ENCODE measurements at regions not wholly inside any gene's neighbourhood (a gene's known extent, or its start where the extent isn't known, plus 50 kb on each side); places are given as distances from the start of the nearest gene placed in this dataset.
"Not testable (repeated sequence)": the region's sequence is repeated elsewhere in the genome, so short reads cannot be mapped to it uniquely, and the experiment has no call there.

DNA sequence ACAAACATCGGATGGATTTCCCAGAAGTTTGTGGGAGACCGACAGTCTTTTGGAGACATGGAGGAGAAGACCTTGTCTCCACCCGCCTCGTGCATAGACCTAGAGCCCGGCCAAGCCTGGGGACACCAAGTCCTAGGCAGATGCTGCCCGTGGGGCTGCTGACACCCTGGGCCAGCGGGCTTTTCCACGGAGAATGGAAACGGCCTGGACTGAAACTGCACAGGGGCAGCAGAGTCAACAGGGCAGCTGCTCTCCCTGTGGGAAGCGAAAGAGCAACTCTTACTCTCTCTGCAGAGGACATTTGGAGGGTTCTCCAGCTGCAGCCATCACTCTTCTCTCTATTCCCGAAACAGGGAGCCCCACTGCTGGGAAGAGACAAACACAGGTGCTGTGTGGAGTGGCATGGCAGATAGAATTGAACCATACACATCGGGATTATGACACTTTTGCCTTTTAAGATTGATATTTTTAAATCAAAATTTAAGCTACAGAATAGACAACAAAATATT is 401.2 kb downstream of the THBS2 start:
- TF ChIP-seq EZH2phosphoT487 (IDR thresholded peaks at IDR 0.05; ENCODE audit: low read length), result no peak
- TF ChIP-seq, protein P1, sequence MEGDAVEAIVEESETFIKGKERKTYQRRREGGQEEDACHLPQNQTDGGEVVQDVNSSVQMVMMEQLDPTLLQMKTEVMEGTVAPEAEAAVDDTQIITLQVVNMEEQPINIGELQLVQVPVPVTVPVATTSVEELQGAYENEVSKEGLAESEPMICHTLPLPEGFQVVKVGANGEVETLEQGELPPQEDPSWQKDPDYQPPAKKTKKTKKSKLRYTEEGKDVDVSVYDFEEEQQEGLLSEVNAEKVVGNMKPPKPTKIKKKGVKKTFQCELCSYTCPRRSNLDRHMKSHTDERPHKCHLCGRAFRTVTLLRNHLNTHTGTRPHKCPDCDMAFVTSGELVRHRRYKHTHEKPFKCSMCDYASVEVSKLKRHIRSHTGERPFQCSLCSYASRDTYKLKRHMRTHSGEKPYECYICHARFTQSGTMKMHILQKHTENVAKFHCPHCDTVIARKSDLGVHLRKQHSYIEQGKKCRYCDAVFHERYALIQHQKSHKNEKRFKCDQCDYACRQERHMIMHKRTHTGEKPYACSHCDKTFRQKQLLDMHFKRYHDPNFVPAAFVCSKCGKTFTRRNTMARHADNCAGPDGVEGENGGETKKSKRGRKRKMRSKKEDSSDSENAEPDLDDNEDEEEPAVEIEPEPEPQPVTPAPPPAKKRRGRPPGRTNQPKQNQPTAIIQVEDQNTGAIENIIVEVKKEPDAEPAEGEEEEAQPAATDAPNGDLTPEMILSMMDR (IDR thresholded peaks at IDR 0.05; ENCODE audit: low read length), result no peak
- no peak for TF ChIP-seq EZH2 (optimal IDR thresholded peaks at IDR 0.05; ENCODE audit: low read depth, low read length)
- H3K27ac ChIP-seq (ENCODE audit: low read length), result no peak overlapping the region
- H3F3A ChIP-seq (ENCODE audit: insufficient read depth, low read length), result no peaks in the 10 kb centered on the region
- no peak for DNase-seq
- no peak overlapping the region for H3K4me2 ChIP-seq (ENCODE audit: low read depth, low read length)
- no peak overlapping the region for H3K9ac ChIP-seq (ENCODE audit: low read length)
- H3K4me3 ChIP-seq (ENCODE audit: low read length), result no peak overlapping the region
- H3K36me3 ChIP-seq (replicated peaks; ENCODE audit: insufficient read depth, low read length), result no peaks in the 10 kb centered on the region
- no peak overlapping the region for H2AFZ ChIP-seq (ENCODE audit: low read length)
- H3K9me2 ChIP-seq (replicated peaks; ENCODE audit: insufficient read depth, low read length), result no peaks in the 10 kb centered on the region
- no peaks in the 10 kb centered on the region for H3K27me3 ChIP-seq (replicated peaks; ENCODE audit: insufficient read depth, low read length)
- no peaks in the 10 kb centered on the region for H3K9me3 ChIP-seq (replicated peaks; ENCODE audit: insufficient read depth, low read length)
- no peaks in the 10 kb centered on the region for H3K79me2 ChIP-seq (ENCODE audit: low read length)
- H3K4me1 ChIP-seq (ENCODE audit: low read length), result no peaks in the 10 kb centered on the region
- no peaks in the 10 kb centered on the region for H4K20me1 ChIP-seq (ENCODE audit: insufficient read depth, low read length)

DNA sequence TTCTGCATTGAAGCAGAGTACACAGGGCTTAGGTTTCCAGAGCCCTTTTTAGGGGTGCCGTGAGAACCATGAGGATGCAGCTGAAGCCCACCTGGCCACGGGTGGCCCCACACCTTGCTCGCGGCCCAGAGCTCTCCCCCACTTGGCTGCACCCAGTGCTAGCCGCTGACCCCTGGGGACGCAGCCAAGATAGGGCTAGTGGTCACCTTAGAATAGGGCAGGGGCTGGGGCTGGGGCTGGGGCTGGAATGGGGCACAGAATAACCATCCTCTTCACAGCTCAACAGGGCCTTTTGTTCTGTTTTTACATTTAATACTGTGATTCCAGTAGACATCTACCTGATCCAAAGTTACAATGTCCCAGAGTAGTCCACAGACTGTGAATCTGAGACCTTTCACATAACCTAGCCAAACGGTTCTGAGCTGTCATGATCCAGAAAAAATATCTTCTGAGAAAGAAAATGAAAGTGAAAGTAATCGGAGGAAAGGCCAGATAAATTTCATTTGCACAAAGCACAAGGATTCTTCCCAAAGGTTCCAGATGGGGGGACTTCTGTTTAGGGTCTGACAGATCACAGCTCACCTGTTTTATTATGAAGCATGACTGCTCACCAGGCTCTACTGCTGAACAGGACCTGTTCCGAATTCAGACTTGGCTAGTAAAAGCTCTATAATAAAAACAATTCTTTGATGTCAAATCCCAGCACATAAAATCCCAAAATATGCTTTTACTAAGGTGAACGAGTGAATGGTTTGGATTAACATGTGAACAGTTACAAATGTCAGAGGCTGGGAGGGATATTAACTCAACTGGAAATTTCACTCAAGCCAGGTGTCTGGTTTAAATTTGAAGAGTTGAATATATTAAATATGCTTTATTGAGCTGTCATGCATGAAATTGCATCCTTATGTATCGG is 401.9 kb downstream of the THBS2 start:
- no peak overlapping the region for H3K9ac ChIP-seq (ENCODE audit: low read length)
- H3K4me3 ChIP-seq (ENCODE audit: low read length), result no peak overlapping the region; the same call in 1 of the 2 replicates
- H3K79me2 ChIP-seq (ENCODE audit: low read length), result no peaks in the 10 kb centered on the region
- H3K9me2 ChIP-seq (replicated peaks; ENCODE audit: insufficient read depth, low read length), result no peaks in the 10 kb centered on the region
- TF ChIP-seq, protein P1 (IDR thresholded peaks at IDR 0.05; ENCODE audit: low read length), result no peak
- no peak for TF ChIP-seq EZH2 (optimal IDR thresholded peaks at IDR 0.05; ENCODE audit: low read depth, low read length)
- TF ChIP-seq EZH2phosphoT487 (IDR thresholded peaks at IDR 0.05; ENCODE audit: low read length), result no peak
- no peaks in the 10 kb centered on the region for H3K36me3 ChIP-seq (replicated peaks; ENCODE audit: insufficient read depth, low read length)
- no peaks in the 10 kb centered on the region for H3F3A ChIP-seq (ENCODE audit: insufficient read depth, low read length)
- no peaks in the 10 kb centered on the region for H4K20me1 ChIP-seq (ENCODE audit: insufficient read depth, low read length)
- no peaks in the 10 kb centered on the region for H3K4me1 ChIP-seq (ENCODE audit: low read length)
- H2AFZ ChIP-seq (ENCODE audit: low read length), result peak overlapping the region; percentile 38; the same call in 1 of the 2 replicates
- no peak overlapping the region for H3K27ac ChIP-seq (ENCODE audit: low read length)
- peak overlapping the region; percentile 34; the same call in 1 of the 2 replicates for H3K4me2 ChIP-seq (ENCODE audit: low read depth, low read length)
- no peaks in the 10 kb centered on the region for H3K27me3 ChIP-seq (replicated peaks; ENCODE audit: insufficient read depth, low read length)
- H3K9me3 ChIP-seq (replicated peaks; ENCODE audit: insufficient read depth, low read length), result no peaks in the 10 kb centered on the region
- DNase-seq, result peak; percentile 6

DNA sequence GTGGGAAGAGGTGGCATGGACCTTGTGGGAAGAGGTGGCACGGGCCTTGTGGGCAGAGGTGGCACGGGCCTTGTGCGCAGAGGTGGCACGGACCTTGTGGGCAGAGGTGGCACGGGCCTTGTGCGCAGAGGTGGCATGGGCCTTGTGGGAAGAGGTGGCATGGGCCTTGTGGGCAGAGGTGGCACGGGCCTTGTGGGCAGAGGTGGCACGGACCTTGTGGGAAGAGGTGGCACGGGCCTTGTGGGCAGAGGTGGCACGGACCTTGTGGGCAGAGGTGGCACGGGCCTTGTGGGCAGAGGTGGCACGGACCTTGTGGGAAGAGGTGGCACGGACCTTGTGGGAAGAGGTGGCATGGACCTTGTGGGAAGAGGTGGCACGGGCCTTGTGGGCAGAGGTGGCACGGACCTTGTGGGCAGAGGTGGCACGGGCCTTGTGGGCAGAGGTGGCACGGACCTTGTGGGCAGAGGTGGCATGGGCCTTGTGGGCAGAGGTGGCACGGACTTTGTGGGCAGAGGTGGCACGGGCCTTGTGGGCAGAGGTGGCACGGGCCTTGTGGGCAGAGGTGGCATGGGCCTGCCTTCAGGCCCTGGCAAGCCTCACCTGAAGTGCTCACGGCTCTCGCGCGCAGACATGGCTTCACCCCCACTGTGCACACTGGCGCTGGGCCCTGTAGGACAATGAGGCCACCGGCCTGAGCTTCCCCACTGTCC is 403.5 kb downstream of the THBS2 start:
- H2AFZ ChIP-seq (ENCODE audit: low read length); H3K9me3 ChIP-seq (replicated peaks; ENCODE audit: insufficient read depth, low read length); H3K9ac ChIP-seq (ENCODE audit: low read length); H3K4me1 ChIP-seq (ENCODE audit: low read length); H4K20me1 ChIP-seq (ENCODE audit: insufficient read depth, low read length); H3K9me2 ChIP-seq (replicated peaks; ENCODE audit: insufficient read depth, low read length); DNase-seq; H3K27me3 ChIP-seq (replicated peaks; ENCODE audit: insufficient read depth, low read length); H3K36me3 ChIP-seq (replicated peaks; ENCODE audit: insufficient read depth, low read length); H3K79me2 ChIP-seq (ENCODE audit: low read length); H3K4me2 ChIP-seq (ENCODE audit: low read depth, low read length); H3K27ac ChIP-seq (ENCODE audit: low read length); H3K4me3 ChIP-seq (ENCODE audit: low read length); H3F3A ChIP-seq (ENCODE audit: insufficient read depth, low read length): not testable (repeated sequence)
